Neural crest cell (in vitro differentiated cells): ENCODE measurements at regions not wholly inside any gene's neighbourhood (a gene's known extent, or its start where the extent isn't known, plus 50 kb on each side); places are given as distances from the start of the nearest gene placed in this dataset.

Source experiments
- DNase-seq: peaks from one replicate; pipeline ENCODE4 v3.0.0; 2021; ENCODE audit warnings: low read depth, mixed read lengths, low spot score
- H3K27ac Mint-ChIP-seq: one replicate; pipeline ENCODE4 v1.8.0; 2021; ENCODE audit warnings: mild to moderate bottlenecking, mixed read lengths; ENCODE audit not compliant: unreplicated experiment
- H3K27me3 Mint-ChIP-seq: 2 replicates; pipeline ENCODE4 v1.8.0; 2021; ENCODE audit warnings: low read depth, mild to moderate bottlenecking, mixed read lengths
- H3K36me3 Mint-ChIP-seq: 2 replicates; pipeline ENCODE4 v1.8.0; 2021; ENCODE audit warnings: low read depth, mild to moderate bottlenecking, mixed read lengths
- H3K4me1 Mint-ChIP-seq: 2 replicates; pipeline ENCODE4 v1.8.0; 2021; ENCODE audit warnings: mixed read lengths
- H3K4me3 Mint-ChIP-seq: one replicate; pipeline ENCODE4 v1.8.0; 2021; ENCODE audit warnings: mild to moderate bottlenecking, mixed read lengths
- H3K9me3 Mint-ChIP-seq: 2 replicates; pipeline ENCODE4 v1.8.0; 2021; ENCODE audit warnings: mixed read lengths
- CTCF ChIP-seq: fragments of 200-600 bp; sonication (generic); conservative IDR thresholded peaks from 2 replicates; pipeline ENCODE4 v1.5.0; 2021; ENCODE audit warnings: antibody characterized with exemption, mild to moderate bottlenecking

- H3K4me1 Mint-ChIP-seq, result no peaks in the 10 kb centered on the region
- no peak overlapping the region for H3K27ac Mint-ChIP-seq
Measured at GRCh38 chr7:131117439-131117838, 210.2 kb upstream of the MKLN1 start.

GRCh38 chr7:131119381-131119780 lies 208.3 kb upstream of the MKLN1 start:
- H3K4me1 Mint-ChIP-seq, result no peaks in the 10 kb centered on the region

More at GRCh38 chr7:131117439-131117838, 210.2 kb upstream of the MKLN1 start:
- peaks cover 6% of the 10 kb centered on the region for H3K36me3 Mint-ChIP-seq
- H3K27me3 Mint-ChIP-seq, result peaks cover 29% of the 10 kb centered on the region
- TF ChIP-seq CTCF, result no peak
- DNase-seq, result no peak
- H3K9me3 Mint-ChIP-seq, result peaks cover 16% of the 10 kb centered on the region
- no peak overlapping the region for H3K4me3 Mint-ChIP-seq

GRCh38 chr7:131122394-131122793 lies 205.3 kb upstream of the MKLN1 start:
- Mint-ChIP-seq H3K27me3 (peaks cover 10% of the 10 kb centered on the region), H3K4me3 (no peak overlapping the region), H3K36me3 (peaks cover 6% of the 10 kb centered on the region), H3K27ac (peak overlapping the region; percentile 65), H3K9me3 (peaks cover 16% of the 10 kb centered on the region), H3K4me1 (no peaks in the 10 kb centered on the region)
- no peak for DNase-seq
- no peak for TF ChIP-seq CTCF

More at GRCh38 chr7:131119381-131119780, 208.3 kb upstream of the MKLN1 start:
- DNase-seq, result no peak
- no peak for TF ChIP-seq CTCF
- H3K9me3 Mint-ChIP-seq, result peaks cover 16% of the 10 kb centered on the region
- H3K4me3 Mint-ChIP-seq, result no peak overlapping the region
- peaks cover 6% of the 10 kb centered on the region for H3K36me3 Mint-ChIP-seq
- H3K27me3 Mint-ChIP-seq, result peaks cover 12% of the 10 kb centered on the region
- H3K27ac Mint-ChIP-seq, result no peak overlapping the region

GRCh38 chr7:131124001-131124629 lies 203.6 kb upstream of the MKLN1 start:
- H3K4me3 Mint-ChIP-seq, result no peak overlapping the region
- peaks cover 3% of the 10 kb centered on the region for H3K36me3 Mint-ChIP-seq
- H3K4me1 Mint-ChIP-seq, result no peaks in the 10 kb centered on the region
- TF ChIP-seq CTCF, result no peak
- H3K27ac Mint-ChIP-seq, result no peak overlapping the region
- H3K9me3 Mint-ChIP-seq, result peaks cover 9% of the 10 kb centered on the region
- no peak for DNase-seq
- peaks cover 10% of the 10 kb centered on the region for H3K27me3 Mint-ChIP-seq

- Mint-ChIP-seq H3K9me3 (peaks cover 6% of the 10 kb centered on the region), H3K27me3 (peaks cover 10% of the 10 kb centered on the region), H3K27ac (no peak overlapping the region), H3K4me3 (no peak overlapping the region), H3K36me3 (peaks cover 3% of the 10 kb centered on the region), H3K4me1 (no peaks in the 10 kb centered on the region)
- TF ChIP-seq CTCF, result no peak
- DNase-seq, result no peak
Measured at GRCh38 chr7:131124867-131125266, 202.8 kb upstream of the MKLN1 start.
